HEK293 (cell line): ENCODE measurements at regions not wholly inside any gene's neighbourhood (a gene's known extent, or its start where the extent isn't known, plus 50 kb on each side); places are given as distances from the start of the nearest gene placed in this dataset.

Experiments used
- CTCF ChIA-PET: fragments of 350-600 bp; formaldehyde crosslinking; extraction: SDS; loops from one replicate; lab custom pipeline; 2021; ENCODE audit warnings: antibody characterized with exemption; lab: Yijun Ruan, JAX
- POLR2A ChIA-PET: fragments of 300-600 bp; formaldehyde crosslinking; extraction: SDS; loops from one replicate; lab custom pipeline; 2020; ENCODE audit warnings: antibody characterized with exemption, inconsistent platforms; lab: Yijun Ruan, JAX
- H3K27ac ChIP-seq: fragments of 200-500 bp; sonication (Bioruptor generic); 2 replicates; pipeline ENCODE4 v1.5.1; 2014; ENCODE audit warnings: low read depth, low read length, control low read depth, inconsistent platforms; ENCODE audit errors: extremely low read depth
- H3K36me3 ChIP-seq, 2 experiments: fragments of 200-500 bp in 1 of 2; sonication (Bioruptor generic) in 1 of 2; 1 replicate in 1 of 2; 2 replicates in 1 of 2; pipeline ENCODE4 v1.5.1; 2014 to 2017; ENCODE audit warnings: inconsistent platforms in 2 of 2, low read length in 2 of 2; ENCODE audit not compliant: control insufficient read depth in 2 of 2, insufficient read depth in 1 of 2
- H3K4me1 ChIP-seq: fragments of 200-500 bp; sonication (Bioruptor generic); 2 replicates; pipeline ENCODE4 v1.5.1; 2014; ENCODE audit warnings: mild to moderate bottlenecking, low read length, inconsistent platforms; ENCODE audit not compliant: control insufficient read depth, insufficient read depth
- H3K4me3 ChIP-seq: 2 replicates; pipeline ENCODE4 v1.5.1; 2011; ENCODE audit warnings: low read depth, mild to moderate bottlenecking, control low read depth, low read length, moderate library complexity
- H3K9me3 ChIP-seq: fragments of 200-500 bp; sonication (Bioruptor generic); 2 replicates; pipeline ENCODE4 v1.5.1; 2014; ENCODE audit warnings: low read depth, low read length, inconsistent platforms; ENCODE audit not compliant: control insufficient read depth, insufficient read depth
- BCL11A ChIP-seq: fragments of 450-650 bp; formaldehyde crosslinking; IDR thresholded peaks from 2 replicates; pipeline ENCODE4 v1.5.1; 2016; ENCODE audit warnings: low read depth, missing biosample characterization, missing genetic modification characterization
- MEIS1 ChIP-seq: sonication (generic); formaldehyde crosslinking; IDR thresholded peaks from 2 replicates; pipeline ENCODE4 v1.8.1; 2022; ENCODE audit warnings: missing genetic modification reagents, mild to moderate bottlenecking, borderline replicate concordance
- REPIN1 ChIP-seq: fragments of 450-650 bp; formaldehyde crosslinking; IDR thresholded peaks from 2 replicates; pipeline ENCODE4 v1.5.1; 2017; ENCODE audit warnings: missing biosample characterization, missing genetic modification characterization, low read depth
- SCRT1 ChIP-seq: fragments of 450-650 bp; formaldehyde crosslinking; IDR thresholded peaks from 2 replicates; pipeline ENCODE4 v1.5.1; 2016; ENCODE audit warnings: missing biosample characterization, missing genetic modification characterization, borderline replicate concordance
- SP2 ChIP-seq: fragments of 450-650 bp; formaldehyde crosslinking; IDR thresholded peaks from 2 replicates; pipeline ENCODE4 v1.5.1; 2016; ENCODE audit warnings: missing biosample characterization, missing genetic modification characterization
- WT1 ChIP-seq: fragments of 450-650 bp; formaldehyde crosslinking; IDR thresholded peaks from 2 replicates; pipeline ENCODE4 v1.5.1; 2016; ENCODE audit warnings: missing biosample characterization, missing genetic modification characterization
- ZNF112 ChIP-seq: fragments of 450-650 bp; formaldehyde crosslinking; IDR thresholded peaks from 2 replicates; pipeline ENCODE4 v1.5.0; 2017; ENCODE audit warnings: missing biosample characterization, missing genetic modification characterization
- ZNF146 ChIP-seq: fragments of 450-650 bp; formaldehyde crosslinking; IDR thresholded peaks from 2 replicates; pipeline ENCODE4 v1.5.1; 2016; ENCODE audit warnings: missing biosample characterization, missing genetic modification characterization
- ZNF157 ChIP-seq: fragments of 450-650 bp; formaldehyde crosslinking; IDR thresholded peaks from 2 replicates; pipeline ENCODE4 v1.5.1; 2016; ENCODE audit warnings: missing biosample characterization, missing genetic modification characterization
- ZNF16 ChIP-seq: fragments of 450-650 bp; formaldehyde crosslinking; IDR thresholded peaks from 2 replicates; pipeline ENCODE4 v1.5.1; 2016; ENCODE audit warnings: low read depth, missing biosample characterization, missing genetic modification characterization
- ZNF174 ChIP-seq: fragments of 450-650 bp; formaldehyde crosslinking; IDR thresholded peaks from 2 replicates; pipeline ENCODE4 v1.5.0; 2017; ENCODE audit warnings: missing biosample characterization, mild to moderate bottlenecking, missing genetic modification characterization
- ZNF658 ChIP-seq: fragments of 450-650 bp; formaldehyde crosslinking; IDR thresholded peaks from 2 replicates; pipeline ENCODE4; 2016; ENCODE audit warnings: missing biosample characterization, missing genetic modification characterization
- ZNF660 ChIP-seq: fragments of 450-650 bp; IDR thresholded peaks from 2 replicates; pipeline ENCODE4 v1.5.1; 2018; ENCODE audit warnings: missing biosample characterization, mild to moderate bottlenecking, missing genetic modification characterization
- ZNF670 ChIP-seq: fragments of 450-650 bp; formaldehyde crosslinking; IDR thresholded peaks from 2 replicates; pipeline ENCODE4 v1.5.1; 2016; ENCODE audit warnings: missing biosample characterization, missing genetic modification characterization, low read depth
- ZNF677 ChIP-seq: fragments of 450-650 bp; IDR thresholded peaks from 2 replicates; pipeline ENCODE4 v1.5.0; 2018; ENCODE audit warnings: missing biosample characterization, mild to moderate bottlenecking, missing genetic modification characterization, moderate library complexity
- TF ChIP-seq, protein P1 (sequence below): fragments of 450-650 bp; formaldehyde crosslinking; IDR thresholded peaks from 2 replicates; pipeline ENCODE4 v1.5.1; 2016; ENCODE audit warnings: missing biosample characterization, missing genetic modification characterization
- TF ChIP-seq, protein P2 (sequence below): fragments of 450-650 bp; formaldehyde crosslinking; IDR thresholded peaks from 2 replicates; pipeline ENCODE4 v1.5.1; 2016; ENCODE audit warnings: missing biosample characterization, missing genetic modification characterization, low read depth
- TF ChIP-seq, protein P3 (sequence below): fragments of 450-650 bp; formaldehyde crosslinking; IDR thresholded peaks from 2 replicates; pipeline ENCODE4 v1.5.1; 2016; ENCODE audit warnings: missing biosample characterization, missing genetic modification characterization
- TF ChIP-seq, protein P4 (sequence below): fragments of 450-650 bp; formaldehyde crosslinking; IDR thresholded peaks from 2 replicates; pipeline ENCODE4 v1.5.1; 2016; ENCODE audit warnings: missing biosample characterization, missing genetic modification characterization
- TF ChIP-seq, protein P5 (sequence below): fragments of 450-650 bp; formaldehyde crosslinking; IDR thresholded peaks from 2 replicates; pipeline ENCODE4 v1.5.1; 2016; ENCODE audit warnings: missing biosample characterization, missing genetic modification characterization, low read depth

DNA sequence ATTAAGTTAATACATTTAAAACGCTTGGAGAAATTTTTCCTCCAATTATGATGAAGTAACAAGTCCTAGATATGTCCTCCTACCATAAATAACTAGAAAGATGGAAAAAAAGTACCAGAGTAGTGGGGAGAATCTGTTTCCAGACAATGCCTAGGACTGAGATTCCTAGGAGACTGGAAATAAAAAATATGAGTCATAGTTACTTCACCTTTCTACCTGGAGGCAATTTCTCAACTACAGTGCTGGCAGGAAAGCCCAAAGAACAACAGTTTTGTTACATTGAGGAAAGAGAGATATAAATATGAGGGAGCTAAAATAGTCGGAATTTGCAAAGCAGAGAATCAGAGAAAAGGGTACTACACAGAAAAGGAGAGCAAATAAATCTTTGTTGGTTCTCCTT lies 202.1 kb upstream of the ARHGAP42 start (continued):
- TF ChIP-seq ZNF16 (tag by site-specific recombination) (no peak), ZNF660 (tag by site-specific recombination) (no peak)
- TF ChIP-seq, protein P1, sequence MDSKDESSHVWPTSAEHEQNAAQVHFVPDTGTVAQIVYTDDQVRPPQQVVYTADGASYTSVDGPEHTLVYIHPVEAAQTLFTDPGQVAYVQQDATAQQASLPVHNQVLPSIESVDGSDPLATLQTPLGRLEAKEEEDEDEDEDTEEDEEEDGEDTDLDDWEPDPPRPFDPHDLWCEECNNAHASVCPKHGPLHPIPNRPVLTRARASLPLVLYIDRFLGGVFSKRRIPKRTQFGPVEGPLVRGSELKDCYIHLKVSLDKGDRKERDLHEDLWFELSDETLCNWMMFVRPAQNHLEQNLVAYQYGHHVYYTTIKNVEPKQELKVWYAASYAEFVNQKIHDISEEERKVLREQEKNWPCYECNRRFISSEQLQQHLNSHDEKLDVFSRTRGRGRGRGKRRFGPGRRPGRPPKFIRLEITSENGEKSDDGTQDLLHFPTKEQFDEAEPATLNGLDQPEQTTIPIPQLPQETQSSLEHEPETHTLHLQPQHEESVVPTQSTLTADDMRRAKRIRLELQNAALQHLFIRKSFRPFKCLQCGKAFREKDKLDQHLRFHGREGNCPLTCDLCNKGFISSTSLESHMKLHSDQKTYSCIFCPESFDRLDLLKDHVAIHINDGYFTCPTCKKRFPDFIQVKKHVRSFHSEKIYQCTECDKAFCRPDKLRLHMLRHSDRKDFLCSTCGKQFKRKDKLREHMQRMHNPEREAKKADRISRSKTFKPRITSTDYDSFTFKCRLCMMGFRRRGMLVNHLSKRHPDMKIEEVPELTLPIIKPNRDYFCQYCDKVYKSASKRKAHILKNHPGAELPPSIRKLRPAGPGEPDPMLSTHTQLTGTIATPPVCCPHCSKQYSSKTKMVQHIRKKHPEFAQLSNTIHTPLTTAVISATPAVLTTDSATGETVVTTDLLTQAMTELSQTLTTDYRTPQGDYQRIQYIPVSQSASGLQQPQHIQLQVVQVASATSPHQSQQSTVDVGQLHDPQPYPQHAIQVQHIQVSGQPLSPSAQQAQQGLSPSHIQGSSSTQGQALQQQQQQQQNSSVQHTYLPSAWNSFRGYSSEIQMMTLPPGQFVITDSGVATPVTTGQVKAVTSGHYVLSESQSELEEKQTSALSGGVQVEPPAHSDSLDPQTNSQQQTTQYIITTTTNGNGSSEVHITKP (tag by site-specific recombination): no peak

DNA sequence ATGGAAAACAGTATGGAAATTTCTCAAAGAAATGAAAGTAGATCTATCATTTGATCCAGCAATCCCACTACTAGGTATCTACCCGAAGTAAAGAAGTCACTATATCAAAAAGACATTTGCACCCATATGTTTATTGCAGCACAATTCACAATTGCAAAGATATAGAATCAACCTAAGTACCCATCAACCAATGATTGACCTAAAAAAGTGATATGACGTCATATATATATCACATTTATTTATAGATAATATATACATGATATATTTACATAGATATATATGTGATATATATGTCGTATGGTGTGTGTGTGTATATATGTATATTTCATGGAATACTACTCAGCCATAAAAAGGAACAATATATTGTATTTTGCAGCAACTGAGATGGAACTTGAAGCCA lies 188.3 kb upstream of the ARHGAP42 start:
- H3K4me3 ChIP-seq: no peak overlapping the region
- POLR2A ChIA-PET: no interaction called here
- TF ChIP-seq ZNF146 (no peak), ZNF112 (no peak), MEIS1 (CRISPR knock-in tag) (no peak), BCL11A (tag by site-specific recombination) (no peak), ZNF677 (tag by site-specific recombination) (no peak)
- TF ChIP-seq, protein P2, sequence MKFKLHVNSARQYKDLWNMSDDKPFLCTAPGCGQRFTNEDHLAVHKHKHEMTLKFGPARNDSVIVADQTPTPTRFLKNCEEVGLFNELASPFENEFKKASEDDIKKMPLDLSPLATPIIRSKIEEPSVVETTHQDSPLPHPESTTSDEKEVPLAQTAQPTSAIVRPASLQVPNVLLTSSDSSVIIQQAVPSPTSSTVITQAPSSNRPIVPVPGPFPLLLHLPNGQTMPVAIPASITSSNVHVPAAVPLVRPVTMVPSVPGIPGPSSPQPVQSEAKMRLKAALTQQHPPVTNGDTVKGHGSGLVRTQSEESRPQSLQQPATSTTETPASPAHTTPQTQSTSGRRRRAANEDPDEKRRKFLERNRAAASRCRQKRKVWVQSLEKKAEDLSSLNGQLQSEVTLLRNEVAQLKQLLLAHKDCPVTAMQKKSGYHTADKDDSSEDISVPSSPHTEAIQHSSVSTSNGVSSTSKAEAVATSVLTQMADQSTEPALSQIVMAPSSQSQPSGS (tag by site-specific recombination): 0 out of 2 replicates have a peak, but pooled peaks have one; percentile 12
- TF ChIP-seq, all 188 proteins: peak for 1
- no peaks in the 10 kb centered on the region for H3K4me1 ChIP-seq
- CTCF ChIA-PET: no interaction called here
- H3K36me3 ChIP-seq: no peaks in the 10 kb centered on the region
- no peak overlapping the region for H3K27ac ChIP-seq
- H3K9me3 ChIP-seq: no peaks in the 10 kb centered on the region

DNA sequence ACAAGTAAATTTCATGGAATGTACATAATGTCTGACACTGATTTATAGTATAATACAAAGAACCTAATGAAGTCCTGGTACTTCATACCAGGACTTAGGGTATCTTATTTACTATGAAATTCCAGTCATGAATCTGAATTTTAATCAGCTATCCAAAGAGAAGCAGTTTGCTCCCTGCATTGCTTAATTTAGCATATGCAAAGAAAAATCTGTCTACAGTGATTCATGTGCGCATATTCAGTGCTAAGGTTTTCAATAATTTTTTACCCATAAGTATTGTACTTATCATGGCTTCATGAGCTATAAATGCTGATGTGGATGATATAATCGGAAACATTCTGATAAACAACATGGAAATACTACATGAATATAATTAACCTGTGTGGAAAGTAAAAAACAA lies 185.6 kb upstream of the ARHGAP42 start:
- no peak overlapping the region for H3K27ac ChIP-seq
- H3K9me3 ChIP-seq: no peaks in the 10 kb centered on the region
- H3K4me1 ChIP-seq: no peaks in the 10 kb centered on the region
- CTCF ChIA-PET: interaction anchor here (1.2 kb wide), 1 partner anchor 75 kb away, joined by 3 read pairs; no protein-coding TSS in a partner anchor
- POLR2A ChIA-PET: no interaction called here
- no peak overlapping the region for H3K4me3 ChIP-seq
- H3K36me3 ChIP-seq: no peaks in the 10 kb centered on the region
- TF ChIP-seq SP2 (tag by site-specific recombination): no peak
- TF ChIP-seq ZNF670 (tag by site-specific recombination): no peak
- TF ChIP-seq, protein P3, sequence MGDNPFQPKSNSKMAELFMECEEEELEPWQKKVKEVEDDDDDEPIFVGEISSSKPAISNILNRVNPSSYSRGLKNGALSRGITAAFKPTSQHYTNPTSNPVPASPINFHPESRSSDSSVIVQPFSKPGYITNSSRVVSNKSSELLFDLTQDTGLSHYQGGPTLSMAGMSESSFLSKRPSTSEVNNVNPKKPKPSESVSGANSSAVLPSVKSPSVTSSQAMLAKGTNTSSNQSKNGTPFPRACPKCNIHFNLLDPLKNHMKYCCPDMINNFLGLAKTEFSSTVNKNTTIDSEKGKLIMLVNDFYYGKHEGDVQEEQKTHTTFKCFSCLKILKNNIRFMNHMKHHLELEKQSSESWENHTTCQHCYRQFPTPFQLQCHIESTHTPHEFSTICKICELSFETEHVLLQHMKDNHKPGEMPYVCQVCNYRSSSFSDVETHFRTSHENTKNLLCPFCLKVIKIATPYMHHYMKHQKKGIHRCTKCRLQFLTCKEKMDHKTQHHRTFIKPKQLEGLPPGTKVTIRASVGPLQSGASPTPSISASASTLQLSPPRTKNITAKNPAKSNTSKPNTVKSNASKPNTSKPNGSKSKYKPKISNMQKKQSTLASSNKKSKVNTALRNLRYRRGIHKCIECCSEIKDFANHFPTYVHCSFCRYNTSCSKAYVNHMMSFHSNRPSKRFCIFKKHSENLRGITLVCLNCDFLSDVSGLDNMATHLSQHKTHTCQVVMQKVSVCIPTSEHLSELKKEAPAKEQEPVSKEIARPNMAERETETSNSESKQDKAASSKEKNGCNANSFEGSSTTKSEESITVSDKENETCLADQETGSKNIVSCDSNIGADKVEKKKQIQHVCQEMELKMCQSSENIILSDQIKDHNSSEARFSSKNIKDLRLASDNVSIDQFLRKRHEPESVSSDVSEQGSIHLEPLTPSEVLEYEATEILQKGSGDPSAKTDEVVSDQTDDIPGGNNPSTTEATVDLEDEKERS (tag by site-specific recombination): no peak
- no peak for TF ChIP-seq ZNF157 (tag by site-specific recombination)
- TF ChIP-seq, protein P4, sequence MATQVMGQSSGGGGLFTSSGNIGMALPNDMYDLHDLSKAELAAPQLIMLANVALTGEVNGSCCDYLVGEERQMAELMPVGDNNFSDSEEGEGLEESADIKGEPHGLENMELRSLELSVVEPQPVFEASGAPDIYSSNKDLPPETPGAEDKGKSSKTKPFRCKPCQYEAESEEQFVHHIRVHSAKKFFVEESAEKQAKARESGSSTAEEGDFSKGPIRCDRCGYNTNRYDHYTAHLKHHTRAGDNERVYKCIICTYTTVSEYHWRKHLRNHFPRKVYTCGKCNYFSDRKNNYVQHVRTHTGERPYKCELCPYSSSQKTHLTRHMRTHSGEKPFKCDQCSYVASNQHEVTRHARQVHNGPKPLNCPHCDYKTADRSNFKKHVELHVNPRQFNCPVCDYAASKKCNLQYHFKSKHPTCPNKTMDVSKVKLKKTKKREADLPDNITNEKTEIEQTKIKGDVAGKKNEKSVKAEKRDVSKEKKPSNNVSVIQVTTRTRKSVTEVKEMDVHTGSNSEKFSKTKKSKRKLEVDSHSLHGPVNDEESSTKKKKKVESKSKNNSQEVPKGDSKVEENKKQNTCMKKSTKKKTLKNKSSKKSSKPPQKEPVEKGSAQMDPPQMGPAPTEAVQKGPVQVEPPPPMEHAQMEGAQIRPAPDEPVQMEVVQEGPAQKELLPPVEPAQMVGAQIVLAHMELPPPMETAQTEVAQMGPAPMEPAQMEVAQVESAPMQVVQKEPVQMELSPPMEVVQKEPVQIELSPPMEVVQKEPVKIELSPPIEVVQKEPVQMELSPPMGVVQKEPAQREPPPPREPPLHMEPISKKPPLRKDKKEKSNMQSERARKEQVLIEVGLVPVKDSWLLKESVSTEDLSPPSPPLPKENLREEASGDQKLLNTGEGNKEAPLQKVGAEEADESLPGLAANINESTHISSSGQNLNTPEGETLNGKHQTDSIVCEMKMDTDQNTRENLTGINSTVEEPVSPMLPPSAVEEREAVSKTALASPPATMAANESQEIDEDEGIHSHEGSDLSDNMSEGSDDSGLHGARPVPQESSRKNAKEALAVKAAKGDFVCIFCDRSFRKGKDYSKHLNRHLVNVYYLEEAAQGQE (tag by site-specific recombination): no peak
- TF ChIP-seq ZNF658 (tag by site-specific recombination): no peak
- TF ChIP-seq, protein P5, sequence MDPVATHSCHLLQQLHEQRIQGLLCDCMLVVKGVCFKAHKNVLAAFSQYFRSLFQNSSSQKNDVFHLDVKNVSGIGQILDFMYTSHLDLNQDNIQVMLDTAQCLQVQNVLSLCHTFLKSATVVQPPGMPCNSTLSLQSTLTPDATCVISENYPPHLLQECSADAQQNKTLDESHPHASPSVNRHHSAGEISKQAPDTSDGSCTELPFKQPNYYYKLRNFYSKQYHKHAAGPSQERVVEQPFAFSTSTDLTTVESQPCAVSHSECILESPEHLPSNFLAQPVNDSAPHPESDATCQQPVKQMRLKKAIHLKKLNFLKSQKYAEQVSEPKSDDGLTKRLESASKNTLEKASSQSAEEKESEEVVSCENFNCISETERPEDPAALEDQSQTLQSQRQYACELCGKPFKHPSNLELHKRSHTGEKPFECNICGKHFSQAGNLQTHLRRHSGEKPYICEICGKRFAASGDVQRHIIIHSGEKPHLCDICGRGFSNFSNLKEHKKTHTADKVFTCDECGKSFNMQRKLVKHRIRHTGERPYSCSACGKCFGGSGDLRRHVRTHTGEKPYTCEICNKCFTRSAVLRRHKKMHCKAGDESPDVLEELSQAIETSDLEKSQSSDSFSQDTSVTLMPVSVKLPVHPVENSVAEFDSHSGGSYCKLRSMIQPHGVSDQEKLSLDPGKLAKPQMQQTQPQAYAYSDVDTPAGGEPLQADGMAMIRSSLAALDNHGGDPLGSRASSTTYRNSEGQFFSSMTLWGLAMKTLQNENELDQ (tag by site-specific recombination): no peak
- no peak for TF ChIP-seq WT1 (tag by site-specific recombination)
- TF ChIP-seq SCRT1 (tag by site-specific recombination): no peak
- no peak for TF ChIP-seq REPIN1 (tag by site-specific recombination)
- no peak for TF ChIP-seq ZNF174 (tag by site-specific recombination)
